H1 (cell line): ENCODE measurements at regions not wholly inside any gene's neighbourhood (a gene's known extent, or its start where the extent isn't known, plus 50 kb on each side); places are given as distances from the start of the nearest gene placed in this dataset.

Source experiments
- CTCF ChIA-PET: fragments of 300-600 bp; sonication (Branson Sonifier 250); formaldehyde crosslinking; loops from one replicate; lab custom pipeline; 2021; ENCODE audit not compliant: partially characterized antibody; lab: Charles Lee
- POLR2A ChIA-PET: fragments of 300-600 bp; sonication (Branson Sonifier 250); formaldehyde crosslinking; loops from one replicate; lab custom pipeline; 2021; ENCODE audit warnings: inconsistent platforms; ENCODE audit not compliant: partially characterized antibody; lab: Charles Lee
- DNase-seq, 2 experiments: peaks; one replicate each; pipeline versions ENCODE4 v3.0.0 to v3.0.0-alpha.2; 2010 to 2022; ENCODE audit warnings: low spot score in 2 of 2, low read depth in 1 of 2, mixed read lengths in 1 of 2
- FAIRE-seq: peaks from 2 replicates; lab custom pipeline; 2011; peaks lifted over from hg19 to GRCh38; lab: Jason Lieb, UNC
- H2AFZ ChIP-seq: 2 replicates; pipeline ENCODE4 v1.8.1; 2012; ENCODE audit warnings: low read length, inconsistent platforms
- H2AK5ac ChIP-seq: 2 replicates; pipeline ENCODE4 v1.6.1; 2013; ENCODE audit warnings: low read depth, low read length
- H2BK120ac ChIP-seq: replicated peaks from 2 replicates; pipeline ENCODE3; 2013; ENCODE audit warnings: low read depth, low read length, inconsistent platforms
- H2BK12ac ChIP-seq: 2 replicates; pipeline ENCODE4 v1.6.1; 2013; ENCODE audit warnings: low read depth, low read length
- H2BK15ac ChIP-seq: 2 replicates; pipeline ENCODE4 v1.6.1; 2013; ENCODE audit warnings: low read length
- H2BK20ac ChIP-seq: 2 replicates; pipeline ENCODE4 v1.6.1; 2013; ENCODE audit warnings: low read length
- H2BK5ac ChIP-seq: 2 replicates; pipeline ENCODE4 v1.6.1; 2013; ENCODE audit warnings: low read depth, low read length
- H3K14ac ChIP-seq: 2 replicates; pipeline ENCODE4 v1.6.1; 2013; ENCODE audit warnings: inconsistent platforms; ENCODE audit not compliant: insufficient read length
- H3K18ac ChIP-seq: 2 replicates; pipeline ENCODE4 v1.6.1; 2013; ENCODE audit warnings: low read length; ENCODE audit errors: extremely low read depth
- H3K23ac ChIP-seq: 2 replicates; pipeline ENCODE4 v1.6.1; 2013; ENCODE audit warnings: inconsistent platforms; ENCODE audit not compliant: insufficient read length
- H3K23me2 ChIP-seq: 2 replicates; pipeline ENCODE4 v1.6.1; 2013; ENCODE audit warnings: low read depth, low read length
- H3K27ac ChIP-seq: 2 replicates; pipeline ENCODE4 v1.6.1; 2011; ENCODE audit warnings: low read depth, low read length, inconsistent platforms
- H3K27me3 ChIP-seq, 4 experiments: replicated peaks in 1 of 4; 1 replicate in 1 of 4; 2 replicates in 3 of 4; pipeline versions ENCODE4 v1.6.1 to v1.8.1; 2011 to 2013; ENCODE audit warnings: low read length in 3 of 4, mild to moderate bottlenecking in 3 of 4, inconsistent platforms in 2 of 4, mixed read lengths in 2 of 4, moderate library complexity in 1 of 4; ENCODE audit not compliant: control insufficient read depth in 3 of 4, insufficient read depth in 3 of 4; ENCODE audit errors: extremely low read depth in 1 of 4
- H3K36me3 ChIP-seq, 4 experiments: 2 replicates each; pipeline versions ENCODE4 v1.6.1 to v1.8.1; 2011 to 2013; ENCODE audit warnings: mild to moderate bottlenecking in 4 of 4, low read length in 3 of 4, moderate library complexity in 2 of 4, control low read depth in 1 of 4, inconsistent platforms in 1 of 4; ENCODE audit not compliant: insufficient read depth in 4 of 4, control insufficient read depth in 2 of 4
- H3K4ac ChIP-seq: replicated peaks from 2 replicates; pipeline ENCODE3; 2013; ENCODE audit warnings: low read length, low read depth, mixed read lengths, inconsistent platforms; ENCODE audit not compliant: insufficient read length
- H3K4me1 ChIP-seq, 4 experiments: replicated peaks in 1 of 4; 1 replicate in 1 of 4; 2 replicates in 3 of 4; pipeline versions ENCODE4 v1.6.1 to v1.8.1; 2011 to 2013; ENCODE audit warnings: low read length in 3 of 4, inconsistent platforms in 2 of 4, mixed read lengths in 1 of 4; ENCODE audit not compliant: insufficient read depth in 4 of 4, control insufficient read depth in 3 of 4
- H3K4me2 ChIP-seq, 2 experiments: 2 replicates each; pipeline versions ENCODE4 v1.6.1 to v1.8.1; 2011 to 2013; ENCODE audit warnings: low read depth in 2 of 2, low read length in 2 of 2, control low read depth in 1 of 2, inconsistent platforms in 1 of 2, mild to moderate bottlenecking in 1 of 2; ENCODE audit not compliant: insufficient read depth in 1 of 2
- H3K4me3 ChIP-seq, 4 experiments: fragments of 200-600, 300-600 bp in 1 of 4; sonication (generic), shearing (Covaris generic), sonication (Bioruptor Twin) in 1 of 4; 2 replicates each; pipeline versions ENCODE4 v1.5.1 to v1.8.1; 2011 to 2016; ENCODE audit warnings: low read length in 4 of 4, low read depth in 3 of 4, control low read depth in 2 of 4, inconsistent platforms in 2 of 4, mild to moderate bottlenecking in 2 of 4, mixed read lengths in 1 of 4, moderate library complexity in 1 of 4; ENCODE audit not compliant: insufficient read depth in 2 of 4; ENCODE audit errors: extremely low read depth in 1 of 4
- H3K56ac ChIP-seq: replicated peaks from 2 replicates; pipeline ENCODE3; 2013; ENCODE audit warnings: low read depth, mild to moderate bottlenecking, mixed read lengths, low read length, inconsistent platforms; ENCODE audit not compliant: insufficient read length
- H3K79me1 ChIP-seq: 2 replicates; pipeline ENCODE4 v1.6.1; 2013; ENCODE audit warnings: low read depth, low read length, control low read depth
- H3K79me2 ChIP-seq, 2 experiments: 2 replicates each; pipeline versions ENCODE4 v1.6.1 to v1.8.1; 2012 to 2013; ENCODE audit warnings: low read length in 2 of 2, mild to moderate bottlenecking in 2 of 2, inconsistent platforms in 1 of 2; ENCODE audit not compliant: insufficient read depth in 2 of 2, control insufficient read depth in 1 of 2
- H3K9ac ChIP-seq, 4 experiments: replicated peaks in 1 of 4; 1 replicate in 1 of 4; 2 replicates in 3 of 4; pipeline versions ENCODE4 v1.6.1 to v1.8.1; 2011 to 2013; ENCODE audit warnings: low read depth in 3 of 4, low read length in 3 of 4, control low read depth in 2 of 4, mild to moderate bottlenecking in 2 of 4, moderate library complexity in 2 of 4, inconsistent platforms in 1 of 4; ENCODE audit errors: extremely low read depth in 1 of 4
- H3K9me3 ChIP-seq, 2 experiments: 2 replicates each; pipeline versions ENCODE4 v1.6.1 to v1.8.1; 2012 to 2013; ENCODE audit warnings: mild to moderate bottlenecking in 2 of 2, moderate library complexity in 2 of 2, control low read depth in 1 of 2, inconsistent platforms in 1 of 2, low read depth in 1 of 2, low read length in 1 of 2, mixed read lengths in 1 of 2; ENCODE audit not compliant: insufficient read depth in 2 of 2
- H4K20me1 ChIP-seq, 2 experiments: replicated peaks in 1 of 2; 2 replicates each; pipeline versions ENCODE3 to v1.8.1; 2011 to 2013; ENCODE audit warnings: inconsistent platforms in 2 of 2, low read length in 2 of 2, mild to moderate bottlenecking in 1 of 2; ENCODE audit not compliant: insufficient read depth in 2 of 2, control insufficient read depth in 1 of 2
- H4K5ac ChIP-seq: 2 replicates; pipeline ENCODE4 v1.6.1; 2013; ENCODE audit warnings: low read length, low read depth, mixed read lengths, inconsistent platforms; ENCODE audit not compliant: insufficient read length
- H4K8ac ChIP-seq: 2 replicates; pipeline ENCODE4 v1.8.0; 2013; ENCODE audit warnings: mild to moderate bottlenecking, moderate library complexity, low read length, inconsistent platforms; ENCODE audit not compliant: insufficient read depth; ENCODE audit errors: extremely low read depth
- H4K91ac ChIP-seq: replicated peaks from 2 replicates; pipeline ENCODE3; 2013; ENCODE audit warnings: low read length, mixed read lengths, inconsistent platforms; ENCODE audit not compliant: insufficient read length
- BACH1 ChIP-seq: IDR thresholded peaks from 2 replicates; pipeline ENCODE4 v1.6.1; 2012; ENCODE audit warnings: low read length, improper control_type of control experiment
- CBX8 ChIP-seq: fragments of 300-800, 300-1000 bp; sonication (generic); IDR thresholded peaks from 2 replicates; pipeline ENCODE4 v1.7.1; 2016; ENCODE audit warnings: low read depth, low read length, borderline replicate concordance
- GTF2F1 ChIP-seq: IDR thresholded peaks from 2 replicates; pipeline ENCODE4 v1.6.1; 2012; ENCODE audit warnings: low read depth, low read length, improper control_type of control experiment, borderline replicate concordance
- HDAC2 ChIP-seq, 2 experiments: fragments of 300-600 bp in 1 of 2; sonication (generic) in 1 of 2; IDR thresholded peaks; 2 replicates each; pipeline ENCODE4 v1.6.1; 2011 to 2012; ENCODE audit warnings: low read depth in 2 of 2, low read length in 2 of 2, mild to moderate bottlenecking in 2 of 2, moderate library complexity in 2 of 2, borderline replicate concordance in 1 of 2, inconsistent platforms in 1 of 2
- HDAC6 ChIP-seq: IDR thresholded peaks from one replicate; pipeline ENCODE4 v1.7.1; 2012; ENCODE audit warnings: low read depth, mild to moderate bottlenecking, inconsistent platforms, low read length, moderate library complexity
- KDM1A ChIP-seq: fragments of 200-600, 300-600 bp; sonication (generic); IDR thresholded peaks from 2 replicates; pipeline ENCODE4 v1.7.1; 2016; ENCODE audit warnings: mild to moderate bottlenecking, low read length, borderline replicate concordance
- KDM5A ChIP-seq: fragments of 200-600 bp; IDR thresholded peaks from 2 replicates; pipeline ENCODE4 v1.7.1; 2012; ENCODE audit warnings: mild to moderate bottlenecking, low read length, inconsistent platforms, mixed read lengths
- NANOG ChIP-seq: IDR thresholded peaks from 2 replicates; pipeline ENCODE4 v1.6.1; 2011; ENCODE audit warnings: low read length, low read depth, mild to moderate bottlenecking, inconsistent platforms; ENCODE audit not compliant: insufficient read depth, poor library complexity, severe bottlenecking
- POU5F1 ChIP-seq: IDR thresholded peaks from 2 replicates; pipeline ENCODE4 v1.6.1; 2011; ENCODE audit warnings: low read depth, mild to moderate bottlenecking, low read length, moderate library complexity
- RAD21 ChIP-seq, 2 experiments: IDR thresholded peaks in 1 of 2; conservative IDR thresholded peaks in 1 of 2; 2 replicates each; pipeline ENCODE4 v1.6.1; 2011; ENCODE audit warnings: low read depth in 2 of 2, low read length in 2 of 2, improper control_type of control experiment in 1 of 2, inconsistent platforms in 1 of 2, mild to moderate bottlenecking in 1 of 2, moderate library complexity in 1 of 2
- SP1 ChIP-seq: IDR thresholded peaks from 2 replicates; pipeline ENCODE4 v1.6.1; 2011; ENCODE audit warnings: low read depth, low read length
- SRF ChIP-seq: IDR thresholded peaks from 2 replicates; pipeline ENCODE4 v1.6.1; 2011; ENCODE audit warnings: mild to moderate bottlenecking, low read depth, low read length, moderate library complexity
- TAF7 ChIP-seq: optimal IDR thresholded peaks from 2 replicates; pipeline ENCODE3; 2011; ENCODE audit warnings: low read depth, mild to moderate bottlenecking, inconsistent platforms, low read length, moderate library complexity, borderline replicate concordance
- TEAD4 ChIP-seq: IDR thresholded peaks from 2 replicates; pipeline ENCODE4 v1.6.1; 2012; ENCODE audit warnings: low read depth, low read length, inconsistent platforms, mixed read lengths
- YY1 ChIP-seq: IDR thresholded peaks from 2 replicates; pipeline ENCODE4 v1.6.1; 2011; ENCODE audit warnings: low read depth, mild to moderate bottlenecking, low read length
- WGBS, 2 experiments: shearing (Covaris generic) in 1 of 2; methylation state at CpG; one replicate each; pipeline versions ENCODE4 v1.1.6 to v1.1.7; 2013 to 2015; ENCODE audit warnings: low lambda C conversion rate in 2 of 2, mixed read lengths in 2 of 2, inconsistent platforms in 1 of 2, low coverage in 1 of 2, missing lambda C conversion rate in 1 of 2; ENCODE audit not compliant: insufficient replicate concordance in 2 of 2, insufficient coverage in 1 of 2, insufficient read length in 1 of 2; ENCODE audit errors: extremely low coverage in 1 of 2, missing lambda C conversion rate in 1 of 2; 5-methylcytosine and 5-hydroxymethylcytosine counted together

DNA sequence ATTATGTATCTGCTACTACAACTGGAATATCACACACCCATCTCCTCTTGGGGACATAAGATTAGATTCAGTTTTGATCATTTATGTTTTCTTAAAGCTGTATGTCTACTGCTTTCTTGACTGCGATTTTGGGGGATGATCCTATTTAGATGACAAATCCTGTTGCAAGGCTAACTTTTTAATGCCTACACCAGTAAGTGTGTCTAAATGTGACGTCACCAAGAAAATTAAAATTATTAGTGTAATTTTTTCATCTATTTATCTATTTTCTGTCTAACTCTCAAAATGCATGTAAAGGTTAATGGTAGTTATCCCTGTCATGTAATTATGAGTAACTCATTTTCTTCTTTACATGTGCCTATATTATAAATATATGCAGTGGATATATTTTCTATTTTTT lies 170.9 kb upstream of the PPFIA2 start:
- H3K36me3 ChIP-seq: no peaks in the 10 kb centered on the region
- H3K23me2 ChIP-seq: no peaks in the 10 kb centered on the region
- no peak overlapping the region for H4K91ac ChIP-seq
- H3K27me3 ChIP-seq: no peaks in the 10 kb centered on the region
- H3K4me3 ChIP-seq: no peak overlapping the region
- H2BK15ac ChIP-seq: no peak overlapping the region
- H3K4ac ChIP-seq: no peak overlapping the region
- H4K20me1 ChIP-seq: no peaks in the 10 kb centered on the region
- no peaks in the 10 kb centered on the region for H3K9me3 ChIP-seq
- H3K27ac ChIP-seq: no peak overlapping the region
- no peak overlapping the region for H4K8ac ChIP-seq
- H3K4me1 ChIP-seq: no peaks in the 10 kb centered on the region
- H3K79me2 ChIP-seq: no peaks in the 10 kb centered on the region
- no peak overlapping the region for H4K5ac ChIP-seq
- H3K18ac ChIP-seq: no peak overlapping the region
- 94% methylated on average over 2 of the region's 2 CpGs; no CpG with 5 or more reads in 1 of the 2 experiments for WGBS, 2 experiments
- H3K56ac ChIP-seq: no peak overlapping the region
- no peak overlapping the region for H2BK12ac ChIP-seq
- no peak overlapping the region for H3K14ac ChIP-seq
- ChIA-PET POLR2A (no interaction called here), CTCF (interaction anchor here (0.6 kb wide), 1 partner anchor 385 kb away, joined by 3 read pairs; no protein-coding TSS in a partner anchor)
- H3K79me1 ChIP-seq: no peaks in the 10 kb centered on the region
- H2BK120ac ChIP-seq: no peak overlapping the region
- H2AK5ac ChIP-seq: no peak overlapping the region
- DNase-seq (no peak), FAIRE-seq (no peak)
- no peak overlapping the region for H3K23ac ChIP-seq
- no peak overlapping the region for H2AFZ ChIP-seq
- no peak overlapping the region for H3K4me2 ChIP-seq
- no peak overlapping the region for H3K9ac ChIP-seq
- no peak overlapping the region for H2BK20ac ChIP-seq
- H2BK5ac ChIP-seq: no peak overlapping the region
- TF ChIP-seq KDM1A: no peak
- TF ChIP-seq YY1: no peak
- no peak for TF ChIP-seq RAD21 (IDR thresholded peaks at IDR 0.05 in 1 of 2, conservative IDR thresholded peaks at IDR 0.05 in 1 of 2; ENCODE audit: low read depth in 2 of 2, low read length in 2 of 2)
- no peak for TF ChIP-seq SRF
- TF ChIP-seq TAF7: no peak
- TF ChIP-seq BACH1: no peak
- TF ChIP-seq POU5F1: no peak
- no peak for TF ChIP-seq HDAC2 (IDR thresholded peaks at IDR 0.05; ENCODE audit: borderline replicate concordance in 1 of 2, low read depth in 2 of 2, low read length in 2 of 2)
- no peak for TF ChIP-seq CBX8
- no peak for TF ChIP-seq KDM5A
- no peak for TF ChIP-seq SP1
- TF ChIP-seq NANOG: no peak
- no peak for TF ChIP-seq TEAD4
- no peak for TF ChIP-seq GTF2F1
- TF ChIP-seq HDAC6: no peak
